Type B pancreatic cell (in vitro differentiated cells): ENCODE measurements at regions not wholly inside any gene's neighbourhood (a gene's known extent, or its start where the extent isn't known, plus 50 kb on each side); places are given as distances from the start of the nearest gene placed in this dataset.
A peak's percentile ranks its signal among the peaks of the same experiment; 100 is the strongest.

Source experiments
- DNase-seq: peaks from one replicate; pipeline ENCODE4 v3.0.0; 2021; ENCODE audit warnings: mixed read lengths; ENCODE audit not compliant: unreplicated experiment; ENCODE audit errors: extremely low spot score
- H3K27ac Mint-ChIP-seq: 2 replicates; pipeline ENCODE4 v1.8.0; 2021; ENCODE audit warnings: mild to moderate bottlenecking, mixed read lengths
- H3K27me3 Mint-ChIP-seq: 2 replicates; pipeline ENCODE4 v1.8.0; 2021; ENCODE audit warnings: mixed read lengths
- H3K36me3 Mint-ChIP-seq: 2 replicates; pipeline ENCODE4 v1.8.0; 2021; ENCODE audit warnings: mixed read lengths
- H3K4me1 Mint-ChIP-seq: one replicate; pipeline ENCODE4 v1.8.0; 2021; ENCODE audit warnings: mixed read lengths; ENCODE audit not compliant: unreplicated experiment
- H3K4me3 Mint-ChIP-seq: 2 replicates; pipeline ENCODE4 v1.8.0; 2021; ENCODE audit warnings: mild to moderate bottlenecking, mixed read lengths
- H3K9me3 Mint-ChIP-seq: 2 replicates; pipeline ENCODE4 v1.8.0; 2021; ENCODE audit warnings: mixed read lengths
- TF ChIP-seq, protein P1 (sequence below): fragments of 200-600 bp; sonication (generic); conservative IDR thresholded peaks from 2 replicates; pipeline ENCODE4 v1.5.0; 2021; ENCODE audit warnings: antibody characterized with exemption, mild to moderate bottlenecking

- H3K4me3 Mint-ChIP-seq, result no peak overlapping the region
- peaks cover 18% of the 10 kb centered on the region for H3K4me1 Mint-ChIP-seq
- H3K9me3 Mint-ChIP-seq, result no peaks in the 10 kb centered on the region
- no peak for DNase-seq
- no peaks in the 10 kb centered on the region for H3K36me3 Mint-ChIP-seq
- H3K27me3 Mint-ChIP-seq, result peaks cover 17% of the 10 kb centered on the region
- H3K27ac Mint-ChIP-seq, result no peak overlapping the region
- TF ChIP-seq, protein P1, sequence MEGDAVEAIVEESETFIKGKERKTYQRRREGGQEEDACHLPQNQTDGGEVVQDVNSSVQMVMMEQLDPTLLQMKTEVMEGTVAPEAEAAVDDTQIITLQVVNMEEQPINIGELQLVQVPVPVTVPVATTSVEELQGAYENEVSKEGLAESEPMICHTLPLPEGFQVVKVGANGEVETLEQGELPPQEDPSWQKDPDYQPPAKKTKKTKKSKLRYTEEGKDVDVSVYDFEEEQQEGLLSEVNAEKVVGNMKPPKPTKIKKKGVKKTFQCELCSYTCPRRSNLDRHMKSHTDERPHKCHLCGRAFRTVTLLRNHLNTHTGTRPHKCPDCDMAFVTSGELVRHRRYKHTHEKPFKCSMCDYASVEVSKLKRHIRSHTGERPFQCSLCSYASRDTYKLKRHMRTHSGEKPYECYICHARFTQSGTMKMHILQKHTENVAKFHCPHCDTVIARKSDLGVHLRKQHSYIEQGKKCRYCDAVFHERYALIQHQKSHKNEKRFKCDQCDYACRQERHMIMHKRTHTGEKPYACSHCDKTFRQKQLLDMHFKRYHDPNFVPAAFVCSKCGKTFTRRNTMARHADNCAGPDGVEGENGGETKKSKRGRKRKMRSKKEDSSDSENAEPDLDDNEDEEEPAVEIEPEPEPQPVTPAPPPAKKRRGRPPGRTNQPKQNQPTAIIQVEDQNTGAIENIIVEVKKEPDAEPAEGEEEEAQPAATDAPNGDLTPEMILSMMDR, result no peak
Measured at GRCh38 chr16:86127366-86127765, 228.4 kb downstream of the IRF8 start.

GRCh38 chr16:86128246-86128645 lies 229.3 kb downstream of the IRF8 start:
- TF ChIP-seq, protein P1, result no peak
- no peaks in the 10 kb centered on the region for H3K36me3 Mint-ChIP-seq
- no peaks in the 10 kb centered on the region for H3K9me3 Mint-ChIP-seq
- DNase-seq, result no peak
- no peak overlapping the region for H3K4me3 Mint-ChIP-seq
- peaks cover 18% of the 10 kb centered on the region for H3K4me1 Mint-ChIP-seq
- no peak overlapping the region for H3K27ac Mint-ChIP-seq
- H3K27me3 Mint-ChIP-seq, result peaks cover 12% of the 10 kb centered on the region

DNA sequence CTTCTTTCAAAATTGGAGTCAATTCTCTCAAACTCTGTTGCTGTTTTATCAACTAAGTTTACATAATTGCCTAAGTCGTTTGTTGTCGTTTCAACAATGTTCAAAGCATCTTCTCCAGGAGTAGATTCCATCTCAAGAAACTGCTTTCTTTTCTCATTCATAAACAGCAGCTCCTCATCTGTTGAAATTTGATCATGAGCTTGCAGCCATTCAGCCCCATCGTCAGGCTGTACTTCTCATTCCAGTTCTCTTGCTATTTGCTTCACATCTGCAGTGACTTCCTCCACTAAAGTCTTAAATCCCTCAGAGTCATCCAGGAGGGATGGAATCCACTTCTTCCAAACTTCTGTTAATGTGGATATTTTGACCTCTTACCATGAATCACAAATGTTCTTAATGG lies 230.6 kb downstream of the IRF8 start:
- H3K36me3 Mint-ChIP-seq, result no peaks in the 10 kb centered on the region
- no peaks in the 10 kb centered on the region for H3K9me3 Mint-ChIP-seq
- H3K27ac Mint-ChIP-seq, result no peak overlapping the region
- TF ChIP-seq, protein P1, result no peak
- peaks cover 13% of the 10 kb centered on the region for H3K27me3 Mint-ChIP-seq
- H3K4me3 Mint-ChIP-seq, result no peak overlapping the region
- H3K4me1 Mint-ChIP-seq, result peaks cover 14% of the 10 kb centered on the region
- no peak for DNase-seq

GRCh38 chr16:86133377-86133776 lies 234.4 kb downstream of the IRF8 start:
- H3K9me3 Mint-ChIP-seq, result no peaks in the 10 kb centered on the region
- TF ChIP-seq, protein P1, result no peak
- H3K27ac Mint-ChIP-seq, result peak overlapping the region; percentile 31
- DNase-seq, result no peak
- H3K27me3 Mint-ChIP-seq, result peaks cover 13% of the 10 kb centered on the region
- peaks cover 10% of the 10 kb centered on the region for H3K4me1 Mint-ChIP-seq
- H3K36me3 Mint-ChIP-seq, result no peaks in the 10 kb centered on the region
- H3K4me3 Mint-ChIP-seq, result no peak overlapping the region

DNA sequence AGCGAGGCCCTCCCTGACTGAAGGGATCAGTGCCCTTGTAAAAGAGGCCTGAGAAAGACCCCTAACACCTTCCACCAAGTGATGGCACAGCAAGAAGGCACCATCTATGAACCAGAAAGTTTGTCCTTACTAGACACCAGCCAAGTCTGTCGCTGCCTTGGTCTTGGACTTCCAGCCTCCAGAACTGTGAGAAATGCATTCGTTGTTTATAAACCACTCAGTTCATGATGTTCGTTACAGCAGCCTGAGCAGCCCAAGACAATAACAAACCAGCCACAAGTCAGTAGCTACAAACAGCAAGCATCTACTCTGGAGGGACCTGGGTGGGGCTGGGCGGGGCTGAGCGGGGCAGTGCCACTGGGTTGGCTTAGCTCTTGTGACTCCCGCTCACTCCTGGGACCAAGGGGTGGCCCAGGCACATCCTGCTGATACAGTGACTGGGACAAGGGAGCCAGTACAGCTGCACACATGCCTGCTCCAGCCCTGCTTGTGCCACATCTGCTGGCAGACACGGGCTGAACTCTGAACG lies 234.9 kb downstream of the IRF8 start:
- TF ChIP-seq, protein P1, result no peak
- no peaks in the 10 kb centered on the region for H3K36me3 Mint-ChIP-seq
- H3K4me3 Mint-ChIP-seq, result no peak overlapping the region
- peaks cover 13% of the 10 kb centered on the region for H3K27me3 Mint-ChIP-seq
- H3K27ac Mint-ChIP-seq, result peak overlapping the region; percentile 31
- H3K9me3 Mint-ChIP-seq, result no peaks in the 10 kb centered on the region
- DNase-seq, result no peak
- peaks cover 10% of the 10 kb centered on the region for H3K4me1 Mint-ChIP-seq
